Left ventricle myocardium inferior (tissue), 1 donor: ENCODE measurements at regions not wholly inside any gene's neighbourhood (a gene's known extent, or its start where the extent isn't known, plus 50 kb on each side); places are given as distances from the start of the nearest gene placed in this dataset.

ENCODE experiments used
- DNase-seq: peaks from one replicate; pipeline ENCODE4 v3.0.0-alpha.2; 2020
- H3K27ac ChIP-seq: fragments of 200-600 bp; replicated peaks from 2 replicates; pipeline ENCODE4 v1.8.0; 2021
- H3K27me3 ChIP-seq: fragments of 200-600 bp; 2 replicates; pipeline ENCODE4 v1.8.0; 2021; ENCODE audit warnings: low read depth
- H3K36me3 ChIP-seq: fragments of 200-600 bp; 2 replicates; pipeline ENCODE4 v1.8.0; 2021
- H3K4me1 ChIP-seq: fragments of 200-600 bp; 2 replicates; pipeline ENCODE4 v1.8.0; 2021
- H3K4me3 ChIP-seq: fragments of 200-600 bp; 2 replicates; pipeline ENCODE4 v1.8.0; 2021; ENCODE audit warnings: mild to moderate bottlenecking, moderate library complexity
- H3K9me3 ChIP-seq: fragments of 200-600 bp; replicated peaks from 2 replicates; pipeline ENCODE4 v1.8.0; 2021
- intact Hi-C: fragments of 100-400 bp; cut with micrococcal nuclease; formaldehyde crosslinking; loops from one replicate; pipeline ENCODE4 v1.11.0; 2022
- TF ChIP-seq, protein P1 (sequence below): fragments of 200-600 bp; IDR thresholded peaks from 2 replicates; pipeline ENCODE4 v1.8.0; 2021; ENCODE audit warnings: antibody characterized with exemption, mild to moderate bottlenecking, borderline replicate concordance
- donor health status: DM: no; HTN: yes; CAD: no; lungs with severe emphysema.

DNA sequence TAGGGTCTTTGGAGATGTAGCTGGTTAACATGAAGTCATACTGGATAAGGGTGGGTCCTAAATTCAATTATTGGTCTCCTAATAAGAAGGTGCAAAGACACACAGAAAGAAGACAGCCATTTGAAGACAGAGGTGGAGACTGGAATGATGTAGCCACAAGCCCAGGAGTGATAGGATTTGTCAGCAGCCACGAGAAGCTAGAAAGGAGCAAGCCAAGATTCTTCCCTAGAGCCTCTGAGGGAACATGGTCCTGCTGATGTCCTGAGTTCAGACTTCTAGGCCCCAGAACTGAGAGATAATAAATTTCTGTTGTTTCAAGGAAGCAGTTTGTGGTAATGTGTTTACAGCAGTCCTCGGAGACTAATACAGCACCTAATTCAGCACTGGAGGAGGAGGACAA, 203.3 kb upstream of the SRRM4 start:
- Histone ChIP-seq H3K27me3 (peaks cover 64% of the 10 kb centered on the region), H3K36me3 (no peaks in the 10 kb centered on the region), H3K4me1 (no peaks in the 10 kb centered on the region), H3K9me3 (peaks cover 4% of the 10 kb centered on the region), H3K27ac (no peak overlapping the region), H3K4me3 (no peak overlapping the region)
- TF ChIP-seq, protein P1, sequence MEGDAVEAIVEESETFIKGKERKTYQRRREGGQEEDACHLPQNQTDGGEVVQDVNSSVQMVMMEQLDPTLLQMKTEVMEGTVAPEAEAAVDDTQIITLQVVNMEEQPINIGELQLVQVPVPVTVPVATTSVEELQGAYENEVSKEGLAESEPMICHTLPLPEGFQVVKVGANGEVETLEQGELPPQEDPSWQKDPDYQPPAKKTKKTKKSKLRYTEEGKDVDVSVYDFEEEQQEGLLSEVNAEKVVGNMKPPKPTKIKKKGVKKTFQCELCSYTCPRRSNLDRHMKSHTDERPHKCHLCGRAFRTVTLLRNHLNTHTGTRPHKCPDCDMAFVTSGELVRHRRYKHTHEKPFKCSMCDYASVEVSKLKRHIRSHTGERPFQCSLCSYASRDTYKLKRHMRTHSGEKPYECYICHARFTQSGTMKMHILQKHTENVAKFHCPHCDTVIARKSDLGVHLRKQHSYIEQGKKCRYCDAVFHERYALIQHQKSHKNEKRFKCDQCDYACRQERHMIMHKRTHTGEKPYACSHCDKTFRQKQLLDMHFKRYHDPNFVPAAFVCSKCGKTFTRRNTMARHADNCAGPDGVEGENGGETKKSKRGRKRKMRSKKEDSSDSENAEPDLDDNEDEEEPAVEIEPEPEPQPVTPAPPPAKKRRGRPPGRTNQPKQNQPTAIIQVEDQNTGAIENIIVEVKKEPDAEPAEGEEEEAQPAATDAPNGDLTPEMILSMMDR, result no peak
- no peak for DNase-seq
- intact Hi-C loops, result no loop called here

- no peak overlapping the region for H3K27ac ChIP-seq
- peaks cover 36% of the 10 kb centered on the region for H3K27me3 ChIP-seq
- no peak overlapping the region for H3K4me3 ChIP-seq
- intact Hi-C loops, result no loop called here
- DNase-seq, result no peak
- H3K9me3 ChIP-seq, result no peaks in the 10 kb centered on the region
- TF ChIP-seq, protein P1, result no peak
- no peaks in the 10 kb centered on the region for H3K4me1 ChIP-seq
- no peaks in the 10 kb centered on the region for H3K36me3 ChIP-seq
Observed at GRCh38 chr12:118780939-118781338, 200.4 kb upstream of the SRRM4 start.

DNA sequence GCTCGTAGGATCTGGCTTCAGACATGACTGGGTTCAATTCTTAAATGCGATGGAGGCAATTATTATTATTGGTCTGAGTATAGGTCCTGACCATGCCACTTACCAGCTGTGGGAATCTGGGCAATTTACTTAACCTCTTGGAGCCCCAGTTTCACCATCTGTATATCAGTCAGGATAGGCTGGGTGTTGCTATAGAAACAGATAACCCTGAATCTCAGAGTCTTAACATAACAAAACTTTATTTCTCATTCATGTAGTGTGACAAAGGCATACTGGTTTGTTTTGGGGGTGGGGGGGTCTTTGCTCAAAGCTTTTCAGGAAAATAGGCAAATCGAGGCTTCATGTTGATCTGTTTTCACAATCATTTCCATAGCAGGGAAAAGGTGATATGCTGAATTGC, 199.6 kb upstream of the SRRM4 start:
- H3K4me3 ChIP-seq, result no peak overlapping the region
- H3K4me1 ChIP-seq, result no peaks in the 10 kb centered on the region
- H3K9me3 ChIP-seq, result no peaks in the 10 kb centered on the region
- H3K27ac ChIP-seq, result no peak overlapping the region
- no peak for DNase-seq
- peaks cover 30% of the 10 kb centered on the region for H3K27me3 ChIP-seq
- H3K36me3 ChIP-seq, result no peaks in the 10 kb centered on the region
- TF ChIP-seq, protein P1, result no peak
- intact Hi-C loops, result no loop called here

DNA sequence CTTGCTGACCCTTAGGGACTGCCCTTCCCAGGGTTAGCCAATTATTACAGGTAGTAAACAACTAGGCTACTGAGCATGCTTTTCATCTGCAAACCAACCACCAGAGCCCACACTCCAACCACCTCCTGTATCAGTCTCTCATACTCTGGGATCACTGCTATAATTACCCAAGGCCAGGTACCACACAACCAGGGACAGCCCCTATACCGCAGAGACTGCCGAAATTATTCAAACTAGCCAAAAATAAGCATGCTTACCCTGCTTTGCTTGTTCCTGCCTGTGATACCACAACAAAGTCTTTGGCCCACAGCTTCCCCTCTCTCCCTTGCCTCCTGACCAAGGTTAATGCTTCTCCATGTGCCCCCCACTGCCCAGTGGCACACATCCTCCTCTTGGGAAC, 197.6 kb upstream of the SRRM4 start:
- Histone ChIP-seq H3K4me3 (no peak overlapping the region), H3K27ac (no peak overlapping the region), H3K27me3 (peaks cover 21% of the 10 kb centered on the region), H3K36me3 (no peaks in the 10 kb centered on the region), H3K4me1 (no peaks in the 10 kb centered on the region), H3K9me3 (no peaks in the 10 kb centered on the region)
- TF ChIP-seq, protein P1, result no peak
- DNase-seq, result no peak
- intact Hi-C loops, result no loop called here

DNA sequence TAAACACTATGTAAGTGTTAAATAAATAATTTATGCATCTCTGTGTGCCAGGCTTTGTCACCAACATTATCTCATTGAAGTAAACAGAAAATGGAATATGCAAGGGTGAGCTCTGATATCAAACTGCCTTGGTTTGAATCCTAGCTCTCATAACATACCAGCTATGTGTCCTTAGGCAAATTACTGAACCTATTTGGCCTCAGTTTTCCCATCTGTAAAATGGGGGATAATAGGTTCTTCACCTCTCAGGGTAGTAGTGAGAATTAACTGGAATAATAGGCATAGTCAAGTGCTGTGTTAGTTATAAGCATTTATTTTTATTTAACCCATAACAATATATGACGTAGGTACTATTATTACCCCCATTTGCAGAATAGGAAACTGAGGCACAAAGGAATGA, 190.8 kb upstream of the SRRM4 start:
- Histone ChIP-seq H3K9me3 (no peaks in the 10 kb centered on the region), H3K27ac (no peak overlapping the region), H3K4me1 (no peaks in the 10 kb centered on the region), H3K4me3 (no peak overlapping the region), H3K27me3 (no peaks in the 10 kb centered on the region), H3K36me3 (no peaks in the 10 kb centered on the region)
- no peak for DNase-seq
- TF ChIP-seq, protein P1, result no peak
- intact Hi-C loops, result no loop called here
